Prostate gland (tissue), 2 donors: ENCODE measurements at regions not wholly inside any gene's neighbourhood (a gene's known extent, or its start where the extent isn't known, plus 50 kb on each side); places are given as distances from the start of the nearest gene placed in this dataset.

ENCODE experiments used
- CTCF ChIP-seq, 4 experiments: fragments of 200-600 bp in 2 of 4; fragments of 450-650 bp in 2 of 4; sonication (generic) in 2 of 4; IDR thresholded peaks; 1 replicate in 3 of 4; 2 replicates in 1 of 4; pipeline ENCODE4 v1.5.1; 2016 to 2019; ENCODE audit warnings: antibody characterized with exemption in 4 of 4, mild to moderate bottlenecking in 2 of 4, moderate library complexity in 2 of 4
- POLR2A ChIP-seq: fragments of 450-650 bp; IDR thresholded peaks from one replicate; pipeline ENCODE4 v1.6.1; 2016; ENCODE audit warnings: antibody characterized with exemption, mild to moderate bottlenecking
- POLR2AphosphoS5 ChIP-seq: sonication (generic); formaldehyde crosslinking; IDR thresholded peaks from one replicate; pipeline ENCODE4 v1.6.1; 2017; ENCODE audit warnings: antibody characterized with exemption

DNA sequence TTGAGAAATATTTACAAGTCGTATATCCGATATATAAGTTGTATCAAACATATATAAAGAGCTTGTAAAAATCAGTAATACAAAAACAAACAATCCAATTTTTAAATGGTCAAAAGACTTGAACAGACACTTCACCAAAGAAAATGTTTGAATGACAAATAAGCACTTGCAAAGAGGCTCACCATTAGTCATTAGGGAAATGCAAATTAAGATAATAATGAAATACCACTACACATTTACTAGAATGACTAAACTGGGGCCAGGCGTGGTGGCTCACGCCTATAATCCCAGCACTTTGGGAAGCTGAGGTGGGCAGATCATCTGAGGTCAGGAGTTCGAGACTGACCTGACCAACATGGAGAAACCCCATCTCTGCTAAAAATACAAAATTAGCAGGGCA is 134.6 kb upstream of the HAND1 start:
- TF ChIP-seq POLR2AphosphoS5: no peak
- no peak for TF ChIP-seq CTCF (IDR thresholded peaks at IDR 0.05)
- TF ChIP-seq POLR2A: no peak
